ENCODE measurements at regions not wholly inside any gene's neighbourhood (a gene's known extent, or its start where the extent isn't known, plus 50 kb on each side); places are given as distances from the start of the nearest gene placed in this dataset.

DNA sequence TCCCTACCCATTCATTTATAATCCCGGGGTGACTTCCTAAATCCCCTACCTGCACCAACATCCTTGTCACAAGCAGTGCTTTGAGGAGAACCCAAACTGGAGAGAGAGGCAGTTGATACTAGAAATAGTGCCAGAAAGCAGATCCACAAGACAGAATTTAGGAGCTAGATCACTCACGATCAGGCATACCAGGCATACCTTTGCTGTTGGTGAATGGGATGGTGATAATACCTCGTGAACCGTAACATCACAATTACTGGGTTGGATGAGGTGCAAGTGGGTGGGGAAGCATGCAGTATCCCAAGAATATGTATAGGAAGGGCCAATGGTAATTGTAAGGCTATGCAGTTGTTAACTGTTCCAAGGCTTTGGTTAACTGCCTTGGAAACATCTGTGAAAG lies 129.3 kb downstream of the TMA16 start:
- DNase-seq: no peak

GRCh38 chr4:163624727-163625126 lies 130.2 kb downstream of the TMA16 start:
- DNase-seq: no peak

- DNase-seq: no peak
Measured at GRCh38 chr4:163631288-163631687, 136.8 kb downstream of the TMA16 start.

DNA sequence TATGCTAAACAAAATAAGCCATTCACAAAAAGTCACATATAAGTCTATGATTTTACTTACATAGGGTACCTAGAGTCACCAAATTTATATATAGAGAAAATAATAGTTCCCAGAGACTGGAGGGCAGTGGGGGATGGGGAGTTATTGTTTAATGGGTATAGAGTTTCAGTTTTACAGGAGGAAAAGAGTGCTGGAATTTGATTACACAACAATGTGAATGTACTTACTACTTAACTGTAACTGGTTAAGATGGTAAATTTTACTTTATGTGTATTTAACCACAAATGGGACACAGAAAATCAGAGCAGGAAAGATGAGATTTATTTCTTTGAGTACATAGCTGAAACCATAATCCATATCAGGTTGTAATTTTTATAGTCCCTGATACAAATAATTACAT lies 144.4 kb downstream of the TMA16 start:
- no peak for DNase-seq

- DNase-seq: no peak
Measured at GRCh38 chr4:163649557-163650091, 155.1 kb downstream of the TMA16 start.

GRCh38 chr4:163651761-163652160 lies 157.3 kb downstream of the TMA16 start:
- no peak for DNase-seq

DNA sequence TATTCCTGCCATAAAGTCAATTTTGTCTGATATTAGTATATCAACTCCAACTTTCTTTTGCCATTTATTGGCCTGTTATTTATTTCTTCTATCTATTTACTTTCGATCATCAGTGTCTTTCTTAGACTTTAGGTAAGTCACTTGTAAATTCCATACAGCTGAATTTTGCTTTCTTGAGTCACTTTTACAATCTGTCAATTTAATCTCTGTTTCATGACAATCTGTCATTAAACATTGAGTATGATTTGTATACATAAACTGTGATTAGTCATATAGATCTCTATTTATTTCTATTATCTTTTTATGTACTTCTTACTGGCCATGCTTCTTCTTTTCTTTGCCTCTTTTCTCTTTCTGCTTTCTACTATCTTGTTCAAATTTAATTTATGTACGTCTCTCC lies 160.1 kb downstream of the TMA16 start:
- DNase-seq: no peak

DNA sequence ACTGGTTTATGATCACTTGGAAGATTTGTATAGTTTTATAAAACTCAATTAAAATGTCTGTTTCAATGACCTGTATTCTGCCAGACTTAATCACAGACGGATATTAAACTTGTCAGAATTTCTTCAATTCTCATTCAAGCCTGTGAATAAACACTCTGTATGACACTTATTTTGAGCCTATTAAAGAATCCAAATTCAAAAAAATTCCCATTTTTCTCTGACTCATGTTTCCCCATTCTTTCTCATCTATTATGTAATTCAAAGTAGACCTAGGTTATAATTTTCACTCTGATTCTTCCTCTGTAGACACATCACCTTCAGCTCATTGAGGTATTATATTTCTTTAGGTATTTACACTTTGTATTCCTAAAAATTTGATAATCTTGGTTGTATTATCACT lies 166.1 kb downstream of the TMA16 start:
- no peak for DNase-seq

- no peak for DNase-seq
Measured at GRCh38 chr4:163662768-163663167, 168.3 kb downstream of the TMA16 start.

DNA sequence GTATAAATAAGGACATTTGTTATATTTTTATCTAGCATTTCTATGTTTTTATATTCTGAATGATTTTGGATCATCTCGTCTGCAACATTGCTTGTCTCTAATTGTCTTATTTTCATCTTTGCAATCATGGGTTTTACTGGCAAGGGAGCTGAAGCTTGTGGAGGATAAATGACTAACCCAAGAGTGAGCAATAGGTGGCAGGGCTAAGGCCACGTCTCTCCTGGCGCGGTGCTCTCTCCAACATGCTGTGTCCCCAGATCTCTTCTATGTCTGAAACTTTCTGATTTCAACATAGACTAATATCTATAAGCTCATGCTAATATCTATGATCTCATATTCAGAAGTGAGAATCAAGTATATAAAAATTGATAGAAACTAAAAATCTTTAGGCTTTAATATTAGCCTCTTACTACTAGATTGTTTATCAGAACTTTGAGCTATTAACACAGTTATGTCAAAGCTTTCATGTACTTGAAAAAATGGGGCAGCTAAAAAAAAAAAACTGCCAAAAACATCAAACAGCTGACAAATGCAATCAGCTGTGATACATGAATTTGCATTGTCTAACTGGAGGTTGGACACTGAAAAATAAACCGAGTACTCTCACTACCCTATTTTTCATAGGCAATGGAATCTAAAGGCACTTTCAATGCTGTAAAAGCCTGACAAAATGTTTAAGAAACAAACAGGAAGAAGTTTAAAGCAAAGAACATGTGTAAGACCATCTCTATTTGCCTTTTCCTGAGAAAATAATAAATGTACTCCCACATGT lies 169.2 kb downstream of the TMA16 start:
- DNase-seq: no peak

GRCh38 chr4:163665101-163665500 lies 170.6 kb downstream of the TMA16 start:
- no peak for DNase-seq

- no peak for DNase-seq
Measured at GRCh38 chr4:163665521-163666331, 171.2 kb downstream of the TMA16 start.

DNA sequence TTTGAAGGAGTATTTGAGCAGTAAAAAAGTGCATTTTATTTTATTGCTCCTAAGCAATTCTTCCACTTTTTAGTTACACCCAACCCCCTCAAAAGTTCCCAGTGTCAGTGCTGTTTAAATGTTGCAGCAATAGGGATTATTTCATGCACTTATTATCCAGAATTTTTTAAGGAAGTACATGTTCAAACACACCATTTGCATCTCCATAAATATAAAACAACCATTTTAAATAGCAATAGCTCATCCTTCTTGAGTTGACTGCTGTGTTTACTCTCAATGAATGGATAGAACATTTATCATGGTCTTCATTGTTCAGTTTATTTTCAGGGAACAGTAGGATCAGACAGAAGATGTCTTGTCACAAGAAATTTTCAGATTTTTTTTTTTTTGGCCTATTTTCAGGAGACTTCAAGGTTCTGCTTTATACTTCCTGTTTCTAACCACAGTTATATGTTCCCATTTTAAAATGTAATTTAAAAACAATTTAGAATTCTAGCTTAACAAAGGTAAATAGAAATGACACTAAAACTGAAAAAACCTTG lies 171.9 kb downstream of the TMA16 start:
- DNase-seq: no peak

GRCh38 chr4:163672751-163673150 lies 178.3 kb downstream of the TMA16 start:
- no peak for DNase-seq

DNA sequence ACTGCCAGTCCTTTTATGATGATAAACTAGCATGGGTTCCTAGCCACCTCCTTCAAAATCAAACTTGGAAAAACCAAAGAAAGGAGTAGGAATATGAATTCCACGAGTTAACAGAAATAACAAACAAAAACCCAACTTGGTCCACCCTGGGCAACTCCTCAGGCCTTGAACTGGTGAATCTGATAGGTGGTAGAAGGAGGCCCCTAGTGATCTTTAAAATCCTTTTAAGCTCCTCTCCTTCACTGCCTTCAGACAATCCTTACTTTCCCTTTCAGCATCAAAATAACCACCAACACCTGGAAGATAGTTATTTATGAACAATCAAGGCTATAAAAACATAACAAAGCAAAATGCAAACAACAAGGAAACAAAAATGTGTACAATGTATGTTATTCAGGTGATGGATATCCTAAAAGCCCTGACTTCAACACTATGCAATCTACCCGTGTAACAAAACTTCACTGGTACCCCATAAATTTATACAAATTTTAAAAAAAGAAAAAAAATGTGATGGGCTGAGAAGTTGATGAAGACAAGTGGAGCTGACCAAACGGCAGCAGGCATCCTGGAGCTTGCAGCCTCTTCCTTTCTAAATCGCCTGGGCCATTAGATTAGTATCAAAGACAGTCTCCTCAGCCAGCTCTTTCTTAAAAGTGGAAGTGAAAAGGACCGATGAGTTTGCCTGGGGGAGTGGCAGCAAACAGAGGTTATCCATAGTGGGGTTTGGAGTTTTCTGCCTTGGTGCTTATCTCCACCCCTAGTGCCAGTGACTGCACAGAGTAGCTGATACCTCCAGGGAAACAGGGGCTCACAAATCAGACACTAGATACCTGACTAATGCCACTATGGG lies 179.6 kb downstream of the TMA16 start:
- no peak for DNase-seq

DNA sequence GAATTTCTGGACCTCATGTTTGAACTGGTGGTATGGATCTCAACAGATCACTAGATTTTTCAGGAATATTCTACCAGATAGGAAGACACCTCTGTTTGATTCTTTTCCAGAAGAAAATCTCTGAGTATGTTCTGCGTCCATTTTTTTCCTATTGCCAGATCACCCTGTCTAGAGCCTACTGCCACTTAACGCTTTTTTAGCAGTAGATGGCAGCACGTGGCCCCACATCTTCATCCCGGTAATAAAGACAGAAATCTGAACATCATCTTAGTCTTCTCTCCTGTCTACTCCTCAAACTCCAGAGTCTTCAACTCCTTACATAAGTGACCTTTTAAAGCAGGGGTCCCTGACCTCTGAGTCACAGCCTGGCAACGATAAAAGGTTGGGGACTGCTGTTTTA lies 184.7 kb downstream of the TMA16 start:
- DNase-seq: peak in 1 of 2 experiments; percentile 39

DNA sequence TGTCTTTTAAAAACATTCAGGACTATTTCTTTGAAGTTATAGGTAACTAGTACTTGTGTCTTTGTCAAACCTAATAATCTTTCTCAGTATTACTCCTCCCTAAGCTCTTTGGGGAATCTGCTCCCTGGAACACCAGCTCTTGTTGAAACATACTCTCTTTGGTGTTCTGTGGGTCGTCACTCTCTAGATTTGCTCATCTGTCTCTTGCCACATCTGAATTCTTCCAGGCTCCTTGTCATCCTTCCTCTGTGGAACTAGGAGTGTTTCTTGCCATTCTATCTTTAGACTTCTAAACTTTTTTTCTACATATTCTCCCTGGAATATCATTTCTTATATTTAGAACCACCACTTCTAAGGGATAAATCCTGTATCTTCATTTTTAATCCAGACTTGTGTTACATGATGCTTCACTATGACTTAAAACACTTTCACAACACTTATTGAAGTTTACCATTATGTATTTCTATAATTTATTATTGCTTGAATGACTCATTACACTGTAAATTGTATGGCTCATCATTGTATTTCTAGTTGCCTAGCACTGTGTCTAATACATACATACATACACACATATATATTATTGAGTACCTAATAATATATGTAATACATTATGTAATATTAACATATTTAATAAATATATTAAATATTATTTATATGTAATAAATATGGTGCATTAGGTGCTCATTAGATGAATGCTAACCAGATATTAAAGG lies 186.1 kb downstream of the TMA16 start:
- no peak for DNase-seq

- peak; percentile 6 to 84 for DNase-seq
Measured at GRCh38 chr4:163681208-163681821, 186.8 kb downstream of the TMA16 start.

- no peak for DNase-seq
Measured at GRCh38 chr4:163688856-163689255, 194.4 kb downstream of the TMA16 start.

GRCh38 chr4:163693211-163693610 lies 198.7 kb downstream of the TMA16 start:
- no peak for DNase-seq

DNA sequence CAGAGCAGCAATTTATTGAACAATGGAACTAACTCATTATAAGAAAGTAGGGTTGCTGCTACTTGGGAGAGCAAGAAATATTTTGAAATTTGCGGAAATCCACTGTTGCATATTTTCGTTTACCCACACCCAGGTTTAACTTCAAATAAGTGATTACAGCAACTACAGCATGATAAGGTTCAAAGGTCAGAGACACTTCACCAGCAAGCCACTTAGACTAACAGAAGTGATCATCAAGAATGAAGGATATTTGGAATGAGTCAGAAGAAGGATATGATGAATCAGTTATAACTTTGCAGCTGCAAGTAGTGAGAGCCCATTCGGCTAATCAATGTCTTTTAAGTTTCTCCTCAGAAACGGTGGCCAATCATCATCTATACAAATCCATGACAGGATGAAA lies 199.3 kb downstream of the TMA16 start:
- no peak for DNase-seq

- DNase-seq: no peak
Measured at GRCh38 chr4:163694385-163694784, 199.9 kb downstream of the TMA16 start.

All from NCI-H526 (cell line).